HEK293 (cell line): ENCODE measurements at regions not wholly inside any gene's neighbourhood (a gene's known extent, or its start where the extent isn't known, plus 50 kb on each side); places are given as distances from the start of the nearest gene placed in this dataset.

ENCODE experiments used
- BCL11A ChIP-seq: fragments of 450-650 bp; formaldehyde crosslinking; IDR thresholded peaks from 2 replicates; pipeline ENCODE4 v1.5.1; 2016; ENCODE audit warnings: low read depth, missing biosample characterization, missing genetic modification characterization
- CTCF ChIP-seq: fragments of 450-650 bp; formaldehyde crosslinking; IDR thresholded peaks from 2 replicates; pipeline ENCODE4 v1.5.1; 2016; ENCODE audit warnings: missing biosample characterization, missing genetic modification characterization
- FEZF1 ChIP-seq: fragments of 450-650 bp; formaldehyde crosslinking; IDR thresholded peaks from 2 replicates; pipeline ENCODE4 v1.5.1; 2016; ENCODE audit warnings: missing biosample characterization, missing genetic modification characterization
- GLI4 ChIP-seq: fragments of 450-650 bp; formaldehyde crosslinking; IDR thresholded peaks from 2 replicates; pipeline ENCODE4 v1.5.1; 2016; ENCODE audit warnings: missing biosample characterization, missing genetic modification characterization
- GLIS2 ChIP-seq: fragments of 450-650 bp; formaldehyde crosslinking; IDR thresholded peaks from 2 replicates; pipeline ENCODE4 v1.5.1; 2016; ENCODE audit warnings: missing biosample characterization, missing genetic modification characterization
- ZBTB7A ChIP-seq: fragments of 450-650 bp; formaldehyde crosslinking; IDR thresholded peaks from 2 replicates; pipeline ENCODE4 v1.5.1; 2016; ENCODE audit warnings: low read depth, missing biosample characterization, missing genetic modification characterization
- ZNF155 ChIP-seq: fragments of 450-650 bp; formaldehyde crosslinking; IDR thresholded peaks from 2 replicates; pipeline ENCODE4 v1.5.1; 2016; ENCODE audit warnings: missing biosample characterization, missing genetic modification characterization
- ZNF214 ChIP-seq: fragments of 450-650 bp; formaldehyde crosslinking; IDR thresholded peaks from 2 replicates; pipeline ENCODE4 v1.5.1; 2017; ENCODE audit warnings: missing biosample characterization, mild to moderate bottlenecking, missing genetic modification characterization, borderline replicate concordance
- ZNF501 ChIP-seq: fragments of 450-650 bp; formaldehyde crosslinking; IDR thresholded peaks from 2 replicates; pipeline ENCODE4 v1.5.1; 2016; ENCODE audit warnings: missing biosample characterization, missing genetic modification characterization
- ZNF585B ChIP-seq: fragments of 450-650 bp; formaldehyde crosslinking; IDR thresholded peaks from 2 replicates; pipeline ENCODE4 v1.5.1; 2016; ENCODE audit warnings: missing biosample characterization, missing genetic modification characterization

- no peak for TF ChIP-seq ZNF214 (tag by site-specific recombination)
- no peak for TF ChIP-seq ZBTB7A (tag by site-specific recombination)
- TF ChIP-seq FEZF1 (tag by site-specific recombination), result no peak
- TF ChIP-seq GLI4 (tag by site-specific recombination), result no peak
- TF ChIP-seq ZNF501 (tag by site-specific recombination), result no peak
- no peak for TF ChIP-seq CTCF
- no peak for TF ChIP-seq GLIS2
- no peak for TF ChIP-seq BCL11A (tag by site-specific recombination)
- TF ChIP-seq ZNF155 (tag by site-specific recombination), result no peak
- TF ChIP-seq ZNF585B (tag by site-specific recombination), result no peak
Measured at GRCh38 chr10:77689339-77689738, 51.7 kb upstream of the KCNMA1 start.
